ENCODE measurements at regions not wholly inside any gene's neighbourhood (a gene's known extent, or its start where the extent isn't known, plus 50 kb on each side); places are given as distances from the start of the nearest gene placed in this dataset.

DNA sequence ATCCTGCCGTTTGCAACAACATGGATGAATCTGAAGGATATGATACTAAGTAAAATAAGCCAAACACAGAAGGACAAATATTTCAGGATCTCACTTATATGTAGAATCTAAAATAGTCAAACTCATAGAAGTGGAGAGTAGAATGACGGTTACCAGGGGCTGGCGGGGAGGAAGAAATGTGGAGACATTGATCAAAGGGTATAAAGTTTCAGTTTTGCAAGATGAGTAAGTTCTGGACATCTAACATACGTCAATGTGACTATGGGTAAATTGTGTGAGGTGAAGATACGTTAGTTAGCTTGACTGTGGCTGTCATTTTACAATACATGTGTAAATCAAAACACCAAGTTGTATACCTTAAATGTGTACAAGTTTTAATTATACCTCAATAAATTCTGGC is 200.3 kb downstream of the SNX18 start:
- Histone ChIP-seq H3K27ac (no peak overlapping the region), H3K36me3 (no peaks in the 10 kb centered on the region), H3K4me3 (no peak overlapping the region), H3K4me1 (no peaks in the 10 kb centered on the region), H3K27me3 (no peaks in the 10 kb centered on the region), H3K9me3 (no peaks in the 10 kb centered on the region)
- in situ Hi-C loops (cut with MboI; ENCODE audit: low sequenced_read_pairs in 4 of 4) (no loop called here), intact Hi-C loops (cut with DNase I; ENCODE audit: low total_unique reads) (no loop called here)
- ATAC-seq (no peak), DNase-seq (no peak)
- TF ChIP-seq, protein P1, sequence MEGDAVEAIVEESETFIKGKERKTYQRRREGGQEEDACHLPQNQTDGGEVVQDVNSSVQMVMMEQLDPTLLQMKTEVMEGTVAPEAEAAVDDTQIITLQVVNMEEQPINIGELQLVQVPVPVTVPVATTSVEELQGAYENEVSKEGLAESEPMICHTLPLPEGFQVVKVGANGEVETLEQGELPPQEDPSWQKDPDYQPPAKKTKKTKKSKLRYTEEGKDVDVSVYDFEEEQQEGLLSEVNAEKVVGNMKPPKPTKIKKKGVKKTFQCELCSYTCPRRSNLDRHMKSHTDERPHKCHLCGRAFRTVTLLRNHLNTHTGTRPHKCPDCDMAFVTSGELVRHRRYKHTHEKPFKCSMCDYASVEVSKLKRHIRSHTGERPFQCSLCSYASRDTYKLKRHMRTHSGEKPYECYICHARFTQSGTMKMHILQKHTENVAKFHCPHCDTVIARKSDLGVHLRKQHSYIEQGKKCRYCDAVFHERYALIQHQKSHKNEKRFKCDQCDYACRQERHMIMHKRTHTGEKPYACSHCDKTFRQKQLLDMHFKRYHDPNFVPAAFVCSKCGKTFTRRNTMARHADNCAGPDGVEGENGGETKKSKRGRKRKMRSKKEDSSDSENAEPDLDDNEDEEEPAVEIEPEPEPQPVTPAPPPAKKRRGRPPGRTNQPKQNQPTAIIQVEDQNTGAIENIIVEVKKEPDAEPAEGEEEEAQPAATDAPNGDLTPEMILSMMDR (IDR thresholded peaks at IDR 0.05 in 4 of 5, conservative IDR thresholded peaks at IDR 0.05 in 1 of 5), result no peak

- intact Hi-C loops (cut with DNase I; ENCODE audit: low total_unique reads) (no loop called here), in situ Hi-C loops (cut with MboI; ENCODE audit: low sequenced_read_pairs in 4 of 4) (no loop called here)
- Histone ChIP-seq H3K27ac (no peak overlapping the region), H3K9me3 (no peaks in the 10 kb centered on the region), H3K36me3 (no peaks in the 10 kb centered on the region), H3K27me3 (no peaks in the 10 kb centered on the region), H3K4me3 (no peak overlapping the region), H3K4me1 (no peaks in the 10 kb centered on the region)
- DNase-seq, result no peak
- TF ChIP-seq, protein P1 (IDR thresholded peaks at IDR 0.05 in 4 of 5, conservative IDR thresholded peaks at IDR 0.05 in 1 of 5), result no peak
- TF ChIP-seq POLR2A (IDR thresholded peaks at IDR 0.05), result no peak
- no peak for ATAC-seq
Observed at GRCh38 chr5:54717459-54717858, 199.9 kb downstream of the SNX18 start.

GRCh38 chr5:54713923-54714581 is 196.5 kb downstream of the SNX18 start:
- TF ChIP-seq, protein P1 (IDR thresholded peaks at IDR 0.05 in 4 of 5, conservative IDR thresholded peaks at IDR 0.05 in 1 of 5), result no peak
- no peak for TF ChIP-seq POLR2A (IDR thresholded peaks at IDR 0.05)
- H3K27me3 ChIP-seq, result no peaks in the 10 kb centered on the region
- no peak for ATAC-seq
- intact Hi-C loops (cut with DNase I; ENCODE audit: low total_unique reads), result no loop called here
- H3K9me3 ChIP-seq, result no peaks in the 10 kb centered on the region
- H3K36me3 ChIP-seq, result no peaks in the 10 kb centered on the region
- in situ Hi-C loops (cut with MboI; ENCODE audit: low sequenced_read_pairs in 4 of 4), result no loop called here
- DNase-seq, result no peak
- no peak overlapping the region for H3K27ac ChIP-seq
- no peak overlapping the region for H3K4me3 ChIP-seq
- no peaks in the 10 kb centered on the region for H3K4me1 ChIP-seq

DNA sequence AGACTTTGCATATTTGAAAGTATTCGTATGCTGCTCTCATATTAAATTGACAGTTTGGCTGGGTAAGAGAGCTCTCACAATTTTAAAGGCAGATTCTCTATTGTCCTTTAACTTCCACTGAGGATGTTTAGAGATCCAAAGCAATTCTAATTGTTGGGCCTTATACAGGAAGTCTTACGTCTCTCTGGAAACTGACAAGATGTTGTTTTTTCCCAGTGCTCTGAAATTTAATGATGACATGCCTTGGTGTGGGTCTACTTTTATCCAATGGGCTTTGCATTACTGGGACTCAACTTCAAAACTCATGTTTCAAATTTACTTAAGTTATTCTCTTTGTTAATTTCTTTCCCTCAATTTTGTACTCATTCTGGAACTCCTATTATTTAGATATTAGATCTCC is 191.5 kb downstream of the SNX18 start:
- no peak overlapping the region for H3K27ac ChIP-seq
- no peaks in the 10 kb centered on the region for H3K36me3 ChIP-seq
- intact Hi-C loops (cut with DNase I; ENCODE audit: low total_unique reads) (no loop called here), in situ Hi-C loops (cut with MboI; ENCODE audit: low sequenced_read_pairs in 4 of 4) (no loop called here)
- TF ChIP-seq, protein P1 (IDR thresholded peaks at IDR 0.05 in 4 of 5, conservative IDR thresholded peaks at IDR 0.05 in 1 of 5), result no peak
- TF ChIP-seq POLR2A (IDR thresholded peaks at IDR 0.05), result no peak
- DNase-seq, result no peak
- ATAC-seq, result no peak
- H3K4me1 ChIP-seq, result peaks cover 0 to 1% of the 10 kb centered on the region in 2 donors
- no peaks in the 10 kb centered on the region for H3K9me3 ChIP-seq
- no peaks in the 10 kb centered on the region for H3K27me3 ChIP-seq
- no peak overlapping the region for H3K4me3 ChIP-seq

GRCh38 chr5:54707841-54708240 is 190.3 kb downstream of the SNX18 start:
- no peak for TF ChIP-seq POLR2A (IDR thresholded peaks at IDR 0.05)
- TF ChIP-seq, protein P1 (IDR thresholded peaks at IDR 0.05 in 4 of 5, conservative IDR thresholded peaks at IDR 0.05 in 1 of 5), result no peak
- DNase-seq (no peak), ATAC-seq (no peak)
- in situ Hi-C loops (cut with MboI; ENCODE audit: low sequenced_read_pairs in 4 of 4) (no loop called here), intact Hi-C loops (cut with DNase I; ENCODE audit: low total_unique reads) (no loop called here)
- Histone ChIP-seq H3K9me3 (no peaks in the 10 kb centered on the region), H3K27ac (no peak overlapping the region), H3K27me3 (no peaks in the 10 kb centered on the region), H3K4me3 (no peak overlapping the region), H3K4me1 (peaks cover 11 to 14% of the 10 kb centered on the region in 2 donors), H3K36me3 (no peaks in the 10 kb centered on the region)
